ENCODE measurements at regions not wholly inside any gene's neighbourhood (a gene's known extent, or its start where the extent isn't known, plus 50 kb on each side); places are given as distances from the start of the nearest gene placed in this dataset.
A peak's percentile ranks its signal among the peaks of the same experiment; 100 is the strongest.

DNA sequence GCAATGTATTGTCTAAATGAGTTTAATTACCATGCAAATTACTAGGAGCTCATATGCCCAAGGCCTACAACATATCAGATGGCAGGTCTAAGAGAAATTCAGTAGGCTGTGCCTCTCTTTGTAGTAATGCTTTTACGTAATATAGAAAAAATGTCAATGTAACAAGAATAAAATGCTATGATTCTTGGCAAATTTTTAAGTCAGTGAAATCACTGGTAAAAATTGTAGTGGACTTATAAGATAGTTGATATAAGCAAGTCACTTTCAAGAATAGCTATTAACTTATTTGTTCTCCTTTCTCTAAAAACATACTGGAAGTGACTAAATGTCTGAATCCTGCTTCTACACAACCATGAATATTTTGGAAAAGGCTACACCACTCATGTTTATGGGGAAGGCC is 707.8 kb downstream of the TUSC7 start:
- DNase-seq = no peak

- DNase-seq = no peak
Observed at GRCh38 chr3:117427081-117427480, 717.5 kb downstream of the TUSC7 start.

DNA sequence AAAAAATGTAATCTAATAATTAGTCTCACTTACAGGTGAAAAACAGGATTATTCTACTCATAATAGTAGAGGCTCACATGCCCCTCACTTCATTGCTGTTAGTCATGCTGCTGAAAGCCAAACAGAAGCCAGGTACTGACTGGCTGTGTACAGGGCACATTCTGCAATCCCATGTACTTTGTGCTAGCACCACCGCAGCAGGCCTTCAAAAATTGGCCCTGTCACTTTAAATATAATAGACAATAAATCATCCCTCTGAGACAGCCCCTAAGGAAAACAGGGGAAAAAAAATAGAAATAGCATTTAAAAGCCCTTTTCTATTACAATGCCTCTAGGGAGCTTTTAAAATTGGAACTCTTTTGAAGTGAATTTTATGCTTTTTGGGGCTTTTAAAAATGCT is 723.8 kb downstream of the TUSC7 start:
- no peak for DNase-seq

- no peak for DNase-seq
Observed at GRCh38 chr3:117434661-117435412, 725.3 kb downstream of the TUSC7 start.

GRCh38 chr3:117435506-117435905 is 725.9 kb downstream of the TUSC7 start:
- DNase-seq = no peak

DNA sequence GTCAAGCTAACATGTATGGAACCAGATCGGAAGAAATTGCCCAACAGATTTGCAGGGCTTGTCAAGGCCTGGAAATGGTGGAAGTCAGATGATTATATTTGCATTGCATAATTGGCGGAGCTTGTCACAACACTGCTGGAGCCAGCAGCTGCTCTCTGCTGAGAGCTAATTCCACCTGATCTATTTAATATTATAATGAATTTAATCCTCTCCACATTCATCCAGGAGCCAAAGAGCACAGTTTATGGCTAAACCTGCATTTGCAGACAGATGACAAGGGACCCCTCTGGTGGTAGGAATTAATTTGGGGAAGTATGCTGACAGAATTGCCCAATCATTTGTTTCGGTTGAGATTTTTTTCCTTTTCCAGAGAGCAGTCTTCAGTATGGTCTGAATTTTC is 730.2 kb downstream of the TUSC7 start:
- DNase-seq = peak; percentile 71 to 81

- DNase-seq = no peak
Observed at GRCh38 chr3:117441851-117442250, 732.3 kb downstream of the TUSC7 start.

GRCh38 chr3:117442566-117442965 is 733.0 kb downstream of the TUSC7 start:
- no peak for DNase-seq

DNA sequence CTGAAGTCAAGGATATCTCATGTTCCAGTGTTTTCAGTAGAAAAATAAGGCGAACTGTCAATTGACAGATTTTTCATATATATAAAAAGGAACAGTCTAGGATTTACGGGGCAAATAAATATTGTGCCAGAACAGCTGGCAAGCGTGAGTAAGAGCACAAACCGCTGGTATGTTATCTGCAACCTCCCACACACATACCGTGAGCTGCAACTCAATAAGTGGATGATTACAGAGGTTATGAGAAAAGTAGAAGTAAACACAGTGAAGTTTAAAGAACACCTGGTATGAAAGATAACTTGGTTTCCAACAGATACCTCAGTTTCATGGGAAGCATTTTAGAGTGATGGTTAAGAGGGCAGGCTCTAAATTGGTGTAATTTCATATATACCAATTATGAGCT is 733.4 kb downstream of the TUSC7 start:
- no peak for DNase-seq

DNA sequence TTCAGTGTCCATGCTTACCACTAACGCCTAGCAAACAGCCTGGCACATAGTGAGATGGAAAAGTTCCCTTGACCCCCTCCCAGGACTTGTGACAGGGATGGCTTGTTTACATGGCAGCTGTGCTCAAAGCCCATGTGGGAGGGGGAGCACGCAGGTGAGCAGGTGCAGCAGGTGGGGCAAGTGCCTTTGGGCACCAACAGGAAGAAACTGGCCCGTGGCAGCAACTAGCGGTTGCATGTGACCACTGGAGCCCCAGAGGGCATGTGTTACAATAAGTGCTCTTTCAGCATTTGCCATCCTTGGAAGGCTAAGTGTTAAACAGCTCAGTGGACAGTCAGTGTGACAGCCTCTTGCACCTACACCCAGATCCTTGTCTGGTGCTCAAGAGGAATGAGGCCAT is 734.6 kb downstream of the TUSC7 start:
- no peak for DNase-seq

GRCh38 chr3:117447419-117447818 is 737.8 kb downstream of the TUSC7 start:
- DNase-seq = no peak

- no peak for DNase-seq
Observed at GRCh38 chr3:117450026-117450425, 740.4 kb downstream of the TUSC7 start.

DNA sequence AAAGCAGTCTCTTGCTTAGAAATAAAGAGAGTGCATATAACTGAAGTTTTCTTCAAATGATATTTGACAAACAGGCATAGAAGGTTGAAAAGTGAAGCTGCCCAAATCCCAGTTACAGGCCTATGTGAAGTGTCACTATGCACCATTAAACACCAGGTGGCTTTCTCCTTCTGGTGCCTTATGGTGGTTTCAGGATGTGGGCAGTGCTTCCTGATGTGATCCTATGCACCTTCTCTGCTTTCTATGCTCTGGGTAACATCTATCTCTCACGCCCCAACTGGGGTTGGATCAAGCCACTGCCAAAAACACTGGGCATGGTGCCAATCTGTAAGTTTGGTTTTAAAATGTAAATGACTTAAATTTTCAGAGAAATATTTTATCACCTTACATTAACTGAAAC is 744.7 kb downstream of the TUSC7 start:
- DNase-seq = no peak

- no peak for DNase-seq
Observed at GRCh38 chr3:117454908-117455307, 745.3 kb downstream of the TUSC7 start.

DNA sequence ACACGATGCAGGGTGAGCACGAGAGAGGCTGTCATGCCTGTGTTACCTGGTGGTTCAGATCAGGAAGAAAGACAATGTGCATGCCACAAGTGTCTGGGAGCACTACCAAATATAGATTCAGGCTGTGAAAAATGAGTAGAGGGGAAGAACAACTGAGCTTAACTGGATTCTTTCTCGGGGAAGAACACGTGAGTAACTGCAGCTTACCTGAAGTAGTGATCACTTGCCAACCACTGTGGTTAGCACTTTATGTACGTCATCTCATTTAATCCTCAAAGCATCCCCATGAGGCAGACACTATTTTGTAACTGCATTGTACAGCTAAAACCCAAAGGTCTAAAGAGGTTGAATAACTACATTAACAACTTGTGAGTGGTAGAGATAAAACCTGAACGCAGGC is 746.2 kb downstream of the TUSC7 start:
- DNase-seq = no peak

GRCh38 chr3:117463276-117464115 is 753.9 kb downstream of the TUSC7 start:
- no peak for DNase-seq

DNA sequence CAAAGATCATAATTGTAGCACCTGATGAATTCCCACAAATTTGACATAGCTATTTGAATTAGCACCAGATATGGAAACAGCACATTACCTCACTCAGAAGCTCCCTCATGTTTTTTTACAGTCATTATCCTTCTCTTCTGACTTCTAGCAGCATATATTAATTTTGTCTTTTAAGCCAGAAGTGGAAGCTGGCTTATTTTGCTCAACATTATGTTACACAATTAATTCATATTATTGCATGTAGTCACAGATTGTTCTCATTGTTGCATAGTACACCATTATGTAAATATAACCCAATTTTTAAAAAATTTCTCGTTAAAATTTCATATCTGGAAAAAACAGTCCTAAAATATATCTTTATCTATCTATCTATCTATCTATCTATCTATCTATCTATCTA is 762.3 kb downstream of the TUSC7 start:
- DNase-seq = no peak

- DNase-seq = peak; percentile 13 to 44
Observed at GRCh38 chr3:117473981-117474538, 764.5 kb downstream of the TUSC7 start.

- no peak for DNase-seq
Observed at GRCh38 chr3:117476572-117476971, 767.0 kb downstream of the TUSC7 start.

- no peak for DNase-seq
Observed at GRCh38 chr3:117477214-117477755, 767.7 kb downstream of the TUSC7 start.

GRCh38 chr3:117479095-117479494 is 769.5 kb downstream of the TUSC7 start:
- no peak for DNase-seq

GRCh38 chr3:117480525-117480924 is 770.9 kb downstream of the TUSC7 start:
- DNase-seq = no peak

DNA sequence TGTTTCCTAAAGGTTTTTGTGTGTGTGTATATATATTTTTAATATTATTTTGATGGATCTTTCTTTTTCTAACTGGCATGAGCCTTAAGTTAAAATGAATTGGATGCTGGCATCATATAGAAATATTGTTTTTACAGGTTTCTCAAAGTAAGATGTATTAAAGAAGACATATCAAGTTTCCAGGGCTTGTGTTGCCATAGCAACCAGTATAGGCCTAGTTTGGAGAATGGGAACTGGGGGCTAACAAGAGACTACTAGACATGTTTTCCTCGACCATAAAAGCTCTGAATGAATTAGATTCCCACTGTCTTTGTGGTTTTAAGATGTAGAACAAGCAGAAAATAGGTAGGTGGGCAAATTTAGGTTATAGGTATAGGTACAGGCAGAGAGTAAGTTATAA is 771.4 kb downstream of the TUSC7 start:
- no peak for DNase-seq

- DNase-seq = no peak
Observed at GRCh38 chr3:117483839-117484238, 774.3 kb downstream of the TUSC7 start.
